GM12878 (cell line): ENCODE measurements at regions not wholly inside any gene's neighbourhood (a gene's known extent, or its start where the extent isn't known, plus 50 kb on each side); places are given as distances from the start of the nearest gene placed in this dataset.

Source experiments
- ATAC-seq: fragments of 200-7000 bp; cut with Tn5 transposase; 3 replicates; pipeline ENCODE4 v1.9.1; 2020; ENCODE audit warnings: mild to moderate bottlenecking, moderate library complexity
- BruUV-seq: library from RNA; stranded (reverse); fragments of 400-500 nt; replicated peaks from 2 replicates; lab custom pipeline; 2021; lab: Mats Ljungman, UMichigan
- CTCF ChIA-PET: fragments of 300-600 bp; sonication (Branson Sonifier 250); formaldehyde crosslinking; extraction: SDS; loops from one replicate; lab custom pipeline; 2021; ENCODE audit warnings: inconsistent platforms; lab: Yijun Ruan, JAX
- POLR2A ChIA-PET: fragments of 350-600 bp; formaldehyde crosslinking; extraction: SDS; loops from one replicate; lab custom pipeline; 2021; ENCODE audit warnings: inconsistent platforms; lab: Charles Lee
- RAD21 ChIA-PET: fragments of 300-600 bp; sonication (Branson Sonifier 250); formaldehyde crosslinking; loops from one replicate; lab custom pipeline; 2023; ENCODE audit warnings: antibody characterized with exemption; ENCODE audit not compliant: unreplicated experiment; lab: Charles Lee
- SMC1A ChIA-PET: fragments of 300-600 bp; sonication (Branson Sonifier 250); formaldehyde crosslinking; loops from one replicate; lab custom pipeline; 2023; ENCODE audit not compliant: unreplicated experiment, uncharacterized antibody; lab: Charles Lee
- DNase-seq: peaks from one replicate; pipeline ENCODE4 v3.0.0-alpha.2; 2011; ENCODE audit warnings: low read depth, low spot score
- FAIRE-seq: peaks from 3 replicates; lab custom pipeline; 2011; peaks lifted over from hg19 to GRCh38; lab: Jason Lieb, UNC
- H2AFZ ChIP-seq: 2 replicates; pipeline ENCODE4 v1.6.0; 2011; ENCODE audit warnings: low read depth, low read length, control low read depth; ENCODE audit not compliant: control insufficient read depth
- H3K27ac ChIP-seq: 2 replicates; pipeline ENCODE4 v1.5.1; 2011; ENCODE audit warnings: control low read depth; ENCODE audit not compliant: control insufficient read depth, insufficient read depth
- H3K27me3 ChIP-seq, 2 experiments: replicated peaks in 1 of 2; 2 replicates each; pipeline versions ENCODE4 v1.6.0 to v1.6.1; 2011; ENCODE audit warnings: low read length in 1 of 2; ENCODE audit not compliant: control insufficient read depth in 2 of 2, insufficient read depth in 2 of 2
- H3K36me3 ChIP-seq, 2 experiments: 2 replicates each; pipeline ENCODE4 v1.5.1; 2011; ENCODE audit warnings: low read length in 1 of 2; ENCODE audit not compliant: control insufficient read depth in 2 of 2, insufficient read depth in 2 of 2
- H3K4me1 ChIP-seq: 2 replicates; pipeline ENCODE4 v1.6.1; 2011; ENCODE audit warnings: mild to moderate bottlenecking, low read length, moderate library complexity, mixed read lengths; ENCODE audit not compliant: control insufficient read depth, insufficient read depth
- H3K4me2 ChIP-seq: 2 replicates; pipeline ENCODE4 v1.6.0; 2011; ENCODE audit warnings: control low read depth; ENCODE audit not compliant: control insufficient read depth, insufficient read depth
- H3K4me3 ChIP-seq: fragments of 200-600 bp; sonication (generic); 2 replicates; pipeline ENCODE4 v1.5.1; 2016
- H3K79me2 ChIP-seq: 2 replicates; pipeline ENCODE4 v1.6.0; 2011; ENCODE audit warnings: low read length; ENCODE audit not compliant: control insufficient read depth, insufficient read depth
- H3K9ac ChIP-seq: 2 replicates; pipeline ENCODE4 v1.8.0; 2011; ENCODE audit warnings: low read length, control low read depth, mixed read lengths; ENCODE audit not compliant: control insufficient read depth, insufficient read depth
- H3K9me3 ChIP-seq: replicated peaks from 3 replicates; pipeline ENCODE4 v1.5.1; 2011; ENCODE audit warnings: mild to moderate bottlenecking, low read length; ENCODE audit not compliant: control insufficient read depth, insufficient read depth
- H4K20me1 ChIP-seq: 2 replicates; pipeline ENCODE4 v1.6.0; 2011; ENCODE audit not compliant: control insufficient read depth, insufficient read depth
- BCLAF1 ChIP-seq: fragments of 450-650 bp; IDR thresholded peaks from 2 replicates; pipeline ENCODE4 v1.6.1; 2017; ENCODE audit warnings: antibody characterized with exemption, mild to moderate bottlenecking, moderate library complexity
- IRF4 ChIP-seq: IDR thresholded peaks from 2 replicates; pipeline ENCODE4 v1.6.1; 2011; ENCODE audit warnings: low read depth, low read length
- POLR2AphosphoS5 ChIP-seq: IDR thresholded peaks from 2 replicates; pipeline ENCODE4 v1.6.1; 2011; ENCODE audit warnings: mild to moderate bottlenecking, low read length, inconsistent platforms
- RB1 ChIP-seq: fragments of 450-650 bp; formaldehyde crosslinking; IDR thresholded peaks from 2 replicates; pipeline ENCODE4 v1.6.1; 2017; ENCODE audit warnings: mild to moderate bottlenecking, borderline replicate concordance
- TCF3 ChIP-seq: IDR thresholded peaks from 2 replicates; pipeline ENCODE4 v1.6.1; 2012; ENCODE audit warnings: low read depth, mild to moderate bottlenecking, low read length, borderline replicate concordance; ENCODE audit not compliant: insufficient read depth
- WGBS: methylation state at CpG from one replicate; pipeline ENCODE4 v1.1.6; 2016; ENCODE audit warnings: low lambda C conversion rate; ENCODE audit not compliant: insufficient replicate concordance, insufficient coverage; ENCODE audit errors: missing lambda C conversion rate; 5-methylcytosine and 5-hydroxymethylcytosine counted together
- in situ Hi-C: fragments of 300-500 bp; cut with MboI; formaldehyde crosslinking; loops from 9 replicates; pipeline ENCODE4 v1.14.3; 2018; ENCODE audit warnings: mixed read lengths
- intact Hi-C: fragments of 100-400 bp; cut with micrococcal nuclease; formaldehyde crosslinking; loops from one replicate; pipeline ENCODE4 v1.14.2; 2022; ENCODE audit not compliant: unreplicated experiment

GRCh38 chr6:163958646-163959045 is 544.1 kb downstream of the QKI start:
- Histone ChIP-seq H3K4me3 (no peak overlapping the region), H3K9ac (no peak overlapping the region), H3K27me3 (no peaks in the 10 kb centered on the region), H3K36me3 (no peaks in the 10 kb centered on the region), H2AFZ (no peak overlapping the region), H3K9me3 (no peaks in the 10 kb centered on the region), H3K79me2 (no peaks in the 10 kb centered on the region), H3K27ac (no peak overlapping the region), H3K4me1 (no peaks in the 10 kb centered on the region), H3K4me2 (no peak overlapping the region), H4K20me1 (no peaks in the 10 kb centered on the region)
- ChIA-PET CTCF (interaction anchor here (1.0 kb wide), 1 partner anchor 787 kb away, joined by 3 read pairs; no protein-coding TSS in a partner anchor), POLR2A (no interaction called here), RAD21 (no interaction called here), SMC1A (no interaction called here)
- DNase-seq (no peak), ATAC-seq (no peak), FAIRE-seq (no peak)
- no TSS peak for BruUV-seq
- 2% methylated on average over 3 of the region's 3 CpGs for WGBS
- TF ChIP-seq TCF3 (no peak), POLR2AphosphoS5 (no peak), BCLAF1 (no peak), RB1 (no peak), IRF4 (no peak)
- in situ Hi-C loops: loop anchor here (5.0 to 10.0 kb wide), 2 partner anchors 536 to 784 kb away; no protein-coding TSS in a partner anchor
- intact Hi-C loops: loop anchor here (5.0 kb wide), 4 partner anchors 251 to 969 kb away; no protein-coding TSS in a partner anchor
